Liver (tissue), 3 donors: ENCODE measurements at regions not wholly inside any gene's neighbourhood (a gene's known extent, or its start where the extent isn't known, plus 50 kb on each side); places are given as distances from the start of the nearest gene placed in this dataset.

ENCODE experiments used
- CTCF ChIP-seq: fragments of 150-350 bp; IDR thresholded peaks from 2 replicates; pipeline ENCODE4 v1.5.1; 2017; ENCODE audit warnings: improper control_type of control experiment, low read depth, low read length; ENCODE audit not compliant: missing input control
- JUND ChIP-seq, 2 donors: IDR thresholded peaks; 2 replicates each; pipeline ENCODE4 v1.6.1; 2016; ENCODE audit warnings: antibody characterized with exemption in 2 of 2
- SP1 ChIP-seq: IDR thresholded peaks from 2 replicates; pipeline ENCODE4 v1.6.1; 2018; ENCODE audit warnings: antibody characterized with exemption, mild to moderate bottlenecking
- donor health status: healthy.
- donor health status: healthy.

- no peak for TF ChIP-seq SP1
- no peak for TF ChIP-seq JUND (IDR thresholded peaks at IDR 0.05)
- no peak for TF ChIP-seq CTCF
Measured at GRCh38 chr10:30702860-30703259, 73.3 kb upstream of the LYZL2 start.
